ENCODE measurements at regions not wholly inside any gene's neighbourhood (a gene's known extent, or its start where the extent isn't known, plus 50 kb on each side); places are given as distances from the start of the nearest gene placed in this dataset.
"Not testable (repeated sequence)": the region's sequence is repeated elsewhere in the genome, so short reads cannot be mapped to it uniquely, and the experiment has no call there.

DNA sequence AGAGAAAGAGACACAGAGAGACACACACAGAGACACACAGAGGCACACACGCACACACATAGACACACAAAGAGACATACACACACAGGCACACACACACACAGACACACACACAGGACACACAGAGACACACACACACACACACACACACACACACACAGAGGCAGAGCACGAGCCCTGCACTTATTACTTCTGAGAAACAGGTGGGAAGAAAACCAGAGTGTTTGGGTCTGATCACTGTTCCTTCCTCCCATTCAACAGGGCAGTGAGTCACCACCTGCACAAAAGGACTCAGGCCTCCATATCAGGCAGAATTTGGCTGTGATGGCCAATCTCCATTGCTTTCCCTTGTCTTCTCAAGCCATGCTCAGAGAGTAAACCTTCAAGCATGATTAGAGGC lies 285.0 kb downstream of the ANAPC1 start:
- DNase-seq: not testable (repeated sequence)

DNA sequence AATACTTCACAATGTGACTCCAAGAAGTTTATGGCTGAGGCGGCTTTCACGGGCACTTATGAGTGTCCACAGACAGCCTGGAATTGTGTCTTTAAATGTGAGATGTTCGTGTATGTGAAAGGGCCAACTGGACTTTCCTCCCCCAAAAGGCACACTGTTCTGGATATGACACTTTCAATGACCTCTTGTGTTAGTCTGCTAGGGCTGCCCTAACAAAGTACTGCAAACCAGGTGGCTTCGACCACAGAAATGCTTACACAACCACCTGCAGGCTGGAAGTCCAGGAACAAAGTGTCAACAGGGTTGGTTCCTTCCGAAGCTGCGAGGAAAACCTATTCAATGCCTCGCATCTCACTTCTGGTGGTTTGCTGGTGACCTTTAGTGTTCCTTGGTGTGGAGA lies 281.7 kb downstream of the ANAPC1 start:
- not testable (repeated sequence) for DNase-seq

DNA sequence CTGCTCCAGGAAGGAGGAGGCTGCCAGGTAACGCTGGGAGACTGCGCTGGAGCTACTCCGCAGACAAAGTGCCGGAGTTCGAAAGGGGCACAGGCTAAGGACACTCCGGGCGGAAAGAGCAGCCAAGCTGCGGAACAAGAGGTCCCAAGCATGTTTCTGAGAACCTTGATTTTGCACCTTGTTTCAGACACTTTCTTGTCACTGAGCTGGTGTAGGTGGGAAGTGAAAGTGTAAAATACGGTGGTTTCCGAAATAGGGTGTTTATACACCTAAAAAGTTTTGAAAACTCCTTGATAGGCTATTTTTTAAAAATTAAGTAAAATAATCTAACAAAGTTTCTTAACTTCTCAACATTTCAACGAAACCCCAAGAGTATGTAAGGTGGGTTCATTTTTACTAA lies 278.2 kb downstream of the ANAPC1 start:
- DNase-seq: not testable (repeated sequence)

DNA sequence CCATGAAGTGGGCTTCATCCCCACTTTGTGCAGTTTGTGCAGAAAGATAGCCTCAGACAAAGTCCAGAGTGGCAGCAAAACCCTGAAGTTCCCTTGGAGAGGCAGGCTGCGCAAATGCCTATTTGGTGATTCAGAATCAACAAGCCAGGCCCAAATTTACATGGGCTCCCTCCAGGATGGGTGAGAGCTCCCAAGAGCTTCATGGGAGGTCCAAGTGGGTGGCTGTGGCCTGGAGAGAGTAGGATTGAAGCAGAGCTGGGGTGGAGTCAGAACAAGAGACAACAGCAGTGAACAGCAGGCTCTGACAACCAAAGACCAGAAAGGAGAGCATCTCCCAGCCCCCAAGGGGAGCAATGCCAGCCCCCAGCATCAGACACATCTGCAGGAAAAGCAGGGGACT lies 277.4 kb downstream of the ANAPC1 start:
- not testable (repeated sequence) for DNase-seq

DNA sequence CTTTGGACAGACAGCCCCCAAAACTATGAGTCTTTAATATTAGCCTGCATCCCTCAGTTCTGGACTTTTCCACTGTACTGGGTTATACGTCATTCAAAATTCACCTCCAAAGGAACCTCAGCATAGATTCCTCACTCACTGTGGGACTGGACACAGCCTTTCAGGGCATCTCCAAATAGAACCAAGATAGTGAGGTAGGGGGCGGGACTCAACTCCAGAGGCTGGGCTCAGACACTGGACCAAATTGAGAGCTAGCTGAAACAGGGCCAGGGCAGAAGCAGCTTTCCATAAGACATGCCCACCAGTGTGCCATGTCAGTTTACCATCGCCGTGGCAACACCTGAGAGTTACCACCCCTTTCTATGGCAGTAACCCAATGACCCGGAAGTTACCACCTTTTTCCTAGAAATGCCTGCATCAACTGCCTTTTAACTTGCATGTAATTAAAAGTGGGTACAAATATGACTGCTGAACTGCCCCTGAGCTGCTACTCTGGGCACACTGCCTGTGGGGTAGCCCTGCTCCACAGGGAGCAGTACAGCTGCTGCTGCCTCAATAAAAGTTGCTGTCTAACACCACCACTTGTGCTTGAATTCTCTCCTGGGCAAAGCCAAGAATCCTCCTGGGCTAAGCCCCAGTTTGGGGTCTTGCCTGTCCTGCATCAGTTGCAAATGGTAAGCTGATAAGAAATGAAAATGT lies 274.7 kb downstream of the ANAPC1 start:
- not testable (repeated sequence) for DNase-seq

DNA sequence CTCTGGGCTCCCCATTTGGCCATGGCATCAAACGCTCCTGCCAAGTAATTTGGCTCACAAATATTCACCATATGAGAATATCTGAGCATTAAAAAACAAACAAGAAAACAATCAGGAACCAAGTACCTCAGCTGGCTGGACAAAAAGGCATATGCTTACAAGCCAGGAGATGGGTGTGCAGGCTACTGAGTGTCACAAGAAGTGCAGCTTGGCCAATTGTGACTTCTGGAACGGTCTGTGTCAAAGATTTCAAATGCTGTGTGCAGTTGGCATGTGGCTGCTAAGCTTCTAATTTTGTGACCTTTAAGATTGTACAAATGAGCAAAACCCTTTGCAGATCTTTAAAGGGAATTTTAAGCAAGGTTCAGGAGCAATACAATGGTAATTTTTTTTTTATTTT lies 274.0 kb downstream of the ANAPC1 start:
- not testable (repeated sequence) for DNase-seq

DNA sequence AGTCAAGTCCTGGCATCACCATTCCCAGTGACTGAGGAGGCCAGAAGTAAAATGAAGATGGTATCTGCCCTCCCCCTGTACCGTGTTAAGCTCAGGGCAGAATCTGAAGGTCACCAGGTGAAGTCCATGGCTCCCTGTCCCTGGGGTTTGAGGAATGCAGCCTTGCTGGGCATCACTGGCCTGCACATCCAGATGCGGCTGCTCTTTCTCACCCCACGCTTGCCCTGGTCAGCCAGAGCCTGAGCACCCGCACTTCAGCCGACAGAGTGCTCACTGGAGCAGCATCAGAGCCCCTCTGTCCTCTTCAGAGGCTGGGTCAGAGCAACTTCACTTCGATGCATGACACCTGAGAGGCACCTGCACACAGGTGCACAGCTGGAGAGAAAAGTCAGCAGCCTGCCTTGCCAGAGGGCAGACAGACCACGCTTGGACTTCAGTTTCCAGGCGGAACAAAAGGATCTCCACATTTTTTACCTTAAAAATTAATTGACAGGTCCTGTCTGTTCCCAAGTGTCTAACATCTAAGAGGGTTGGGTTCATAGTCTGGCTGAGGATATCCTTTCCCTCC lies 267.3 kb downstream of the ANAPC1 start:
- no peak for DNase-seq

DNA sequence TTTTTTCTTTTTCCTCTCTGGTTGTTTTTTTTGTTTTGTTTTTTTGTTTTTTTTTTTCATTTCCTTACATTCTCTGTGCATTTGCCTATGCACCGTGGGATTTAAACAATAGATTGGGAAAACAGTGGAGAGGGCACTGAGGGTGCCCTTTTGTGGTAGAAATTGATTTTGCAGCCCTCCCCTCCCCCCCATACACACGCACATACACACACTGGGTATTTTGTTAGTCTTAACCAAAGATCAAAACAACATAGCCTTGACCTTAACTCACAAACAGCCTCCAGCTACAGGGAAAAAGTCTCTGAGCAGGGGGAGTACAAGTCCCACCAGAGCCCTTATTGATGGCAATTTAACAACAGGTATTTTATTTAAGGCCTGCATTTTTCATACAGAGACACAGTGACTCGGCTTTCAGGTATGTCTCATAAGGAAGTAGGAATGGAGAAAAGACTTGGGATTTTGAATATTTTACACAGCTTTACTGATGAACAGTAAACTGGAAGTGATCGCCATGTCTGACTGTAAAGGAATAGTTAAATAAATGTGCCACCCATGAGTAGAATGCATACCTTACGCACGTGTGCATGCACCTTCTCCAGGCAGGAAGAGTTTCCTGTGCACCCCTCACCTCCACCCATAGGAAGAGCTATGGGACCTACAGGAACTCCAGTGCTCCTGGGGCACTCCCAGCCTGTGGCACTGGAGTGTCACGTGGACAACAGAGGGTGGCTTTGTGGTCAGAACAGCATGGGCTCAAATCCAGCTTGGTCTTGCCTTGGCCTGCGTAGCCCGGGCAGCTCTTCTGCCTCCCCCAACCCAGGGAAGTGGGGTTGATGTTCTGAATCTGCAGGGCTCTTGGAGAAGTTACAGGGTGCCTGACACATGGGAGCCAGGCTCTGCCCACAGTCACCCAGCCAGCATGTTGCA lies 266.4 kb downstream of the ANAPC1 start:
- no peak for DNase-seq

DNA sequence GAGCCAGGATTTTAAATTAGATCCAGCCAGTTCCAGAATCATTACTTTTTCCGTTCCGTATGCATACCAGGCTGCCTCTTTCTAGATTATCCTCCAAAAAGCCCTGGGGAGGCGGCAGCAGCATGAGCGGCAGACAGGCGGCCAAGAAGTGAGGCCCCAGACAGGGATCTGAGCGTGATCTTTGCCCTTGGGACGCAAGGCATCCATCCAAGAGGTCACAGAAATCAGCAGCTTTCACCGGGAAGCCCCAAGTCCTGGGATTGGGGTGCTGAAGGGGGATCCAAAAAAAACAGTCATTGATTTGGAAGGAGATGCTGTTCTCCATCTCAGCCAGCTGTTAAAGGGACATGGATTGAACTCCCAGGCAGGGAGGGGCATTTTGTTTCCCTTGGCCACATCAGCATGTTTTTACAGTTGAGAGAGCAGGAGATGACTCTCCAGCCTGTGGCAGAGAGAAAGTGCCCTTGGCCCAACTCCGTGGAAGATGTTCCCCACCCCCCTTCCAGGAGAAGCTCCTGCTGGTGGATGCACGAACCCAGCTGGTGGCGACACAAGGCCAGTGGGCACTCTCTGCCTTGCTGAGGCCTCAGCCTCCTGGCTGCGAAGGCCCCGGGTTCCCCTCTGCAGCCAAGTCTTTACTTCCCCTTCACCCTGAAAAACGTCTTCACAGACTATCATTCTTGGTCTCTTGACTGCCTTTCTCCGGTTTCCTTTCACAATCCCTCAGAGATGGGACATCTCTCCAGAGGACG lies 265.6 kb downstream of the ANAPC1 start:
- no peak for DNase-seq

DNA sequence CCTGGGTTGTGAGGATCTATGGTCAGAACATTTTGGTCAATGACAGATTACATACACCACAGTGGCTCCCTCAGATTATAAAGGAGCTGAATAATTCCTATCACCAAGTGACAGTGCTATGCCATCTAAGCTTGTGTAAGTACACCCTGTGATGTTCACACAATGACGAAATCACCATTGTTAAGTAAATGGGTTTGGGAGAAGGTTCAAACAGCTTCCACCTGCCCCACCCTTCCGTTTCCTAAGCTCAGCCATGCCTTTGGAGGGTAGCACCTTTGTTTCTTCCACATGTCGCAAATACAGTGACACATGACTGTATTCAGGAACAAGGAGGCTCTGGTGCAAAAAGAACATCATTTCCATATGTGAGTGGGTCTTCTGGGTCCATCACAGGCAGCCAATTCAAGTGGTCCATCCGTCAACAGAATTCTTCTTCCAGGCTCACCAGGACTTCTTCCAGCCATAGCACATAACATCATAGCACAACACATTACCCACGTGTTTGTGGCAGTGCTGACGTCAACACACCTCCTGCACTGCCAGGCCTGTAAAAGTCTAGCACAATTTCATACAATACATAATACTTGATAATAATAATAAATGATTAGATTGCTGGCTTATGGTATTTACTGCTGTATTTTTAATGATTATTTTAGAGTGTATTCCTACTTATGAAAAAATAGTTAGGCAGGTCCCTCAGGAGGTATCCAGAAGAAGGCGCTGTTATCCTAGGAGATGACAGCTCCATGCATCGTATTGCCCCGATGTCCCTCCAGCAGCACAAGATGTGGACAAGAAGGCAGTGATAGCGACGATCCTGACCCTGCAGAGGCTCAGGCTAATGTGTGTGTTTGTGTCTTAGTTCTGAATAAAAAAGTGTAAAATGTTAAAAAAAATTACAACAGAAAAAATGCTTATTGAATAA lies 264.8 kb downstream of the ANAPC1 start:
- DNase-seq: no peak

DNA sequence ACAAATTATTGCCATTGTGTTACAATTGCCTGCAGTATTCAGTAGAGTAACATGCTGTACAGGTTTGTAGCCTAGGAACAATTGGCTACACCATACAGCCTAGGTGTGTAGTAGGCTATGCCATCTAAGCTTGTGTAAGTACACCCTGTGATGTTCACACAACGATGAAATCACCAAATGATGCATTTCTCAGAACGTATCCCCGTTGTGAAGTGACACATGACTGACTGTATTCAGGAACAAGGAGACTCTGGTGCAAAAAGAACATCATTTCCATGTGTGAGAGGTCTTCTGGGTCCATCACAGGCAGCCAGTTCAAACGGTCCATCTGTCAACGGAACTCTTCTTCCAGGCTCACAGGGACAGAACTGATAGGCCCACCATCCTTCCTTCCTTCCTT lies 263.7 kb downstream of the ANAPC1 start:
- DNase-seq: no peak

DNA sequence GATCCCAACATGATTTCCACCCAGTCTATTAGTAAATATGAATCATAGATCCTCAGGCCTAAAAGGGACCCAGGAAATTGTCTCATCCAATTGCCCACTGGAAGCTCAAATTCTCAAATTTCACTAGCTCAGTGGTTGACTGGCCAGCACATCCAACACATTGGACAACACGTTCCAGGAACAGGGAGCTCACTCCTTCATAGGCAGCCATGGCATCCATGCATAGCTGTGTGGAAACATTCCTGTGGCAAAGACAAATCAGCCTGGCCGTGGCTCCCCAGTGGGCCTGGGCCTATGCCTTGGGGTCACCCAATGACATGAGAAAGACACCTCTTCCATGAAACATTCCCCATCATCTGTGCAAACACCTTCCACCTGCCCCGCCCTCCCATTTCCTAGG lies 261.1 kb downstream of the ANAPC1 start:
- DNase-seq: no peak

DNA sequence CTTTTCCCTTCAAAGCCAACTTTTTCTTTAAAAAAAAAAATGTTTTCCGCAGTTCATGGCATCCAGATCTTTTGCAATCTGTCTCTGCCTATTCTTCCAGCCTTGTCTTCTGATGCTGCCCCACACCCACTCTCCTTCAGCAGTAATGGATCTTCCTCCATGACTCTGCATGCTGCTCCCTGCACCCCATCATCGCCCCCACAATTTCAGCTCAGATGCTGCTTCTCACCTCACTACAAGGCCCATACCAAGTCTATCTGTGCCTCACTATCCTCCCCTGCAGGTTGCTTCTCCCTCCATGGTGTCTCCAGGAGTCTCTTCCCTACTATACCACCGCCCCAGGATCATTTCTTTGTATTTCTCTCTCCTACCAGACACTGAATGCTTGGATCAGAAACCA lies 260.6 kb downstream of the ANAPC1 start:
- no peak for DNase-seq

DNA sequence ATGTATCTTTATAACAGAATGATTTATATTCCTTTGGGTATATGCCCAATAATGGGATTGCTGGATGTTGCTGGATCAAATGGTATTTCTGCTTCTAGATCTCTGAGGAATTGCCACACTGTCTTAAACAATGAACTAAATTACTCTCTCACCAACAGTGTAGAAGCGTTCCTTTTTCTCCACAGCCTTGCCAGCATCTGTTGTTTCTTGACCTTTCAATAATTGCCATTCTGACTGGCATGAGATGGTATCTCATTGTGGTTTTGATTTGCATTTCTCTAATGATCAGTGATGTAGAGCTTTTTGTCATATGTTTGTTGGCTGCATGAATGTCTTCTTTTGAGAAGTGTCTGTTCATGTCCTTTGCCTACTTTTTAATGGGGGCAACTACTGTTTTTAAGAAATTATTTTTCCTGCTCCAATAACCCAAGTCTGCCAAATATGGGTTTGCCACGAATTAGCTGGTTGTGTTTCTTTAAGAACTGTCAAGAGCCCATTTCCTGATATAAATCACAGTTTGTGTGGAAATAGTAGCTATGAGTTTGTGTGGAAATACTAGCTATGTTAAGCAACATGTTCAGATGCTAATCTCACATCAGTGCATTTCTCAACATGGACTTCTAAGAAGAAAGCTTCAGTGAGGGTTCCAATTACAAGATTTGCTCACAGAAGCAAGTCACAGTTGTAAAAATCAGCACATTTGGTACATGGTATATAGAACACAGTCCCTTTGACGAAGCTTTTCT lies 259.4 kb downstream of the ANAPC1 start:
- DNase-seq: no peak

DNA sequence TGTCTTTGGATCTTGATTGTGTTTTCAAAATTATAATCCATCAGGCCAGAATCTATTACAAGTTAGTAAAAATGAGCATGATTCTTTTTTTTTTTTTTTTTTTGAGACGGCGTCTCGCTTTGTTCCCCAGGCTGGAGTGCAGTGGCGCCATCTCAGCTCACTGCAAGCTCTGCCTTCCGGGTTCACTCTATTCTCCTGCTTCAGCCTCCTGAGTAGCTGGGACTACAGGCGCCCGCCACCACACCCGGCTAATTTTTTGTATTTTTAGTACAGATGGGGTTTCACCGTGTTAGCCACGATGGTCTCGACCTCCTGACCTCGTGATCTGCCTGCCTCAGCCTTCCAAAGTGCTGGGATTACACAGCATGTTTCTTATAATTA lies 258.8 kb downstream of the ANAPC1 start:
- DNase-seq: not testable (repeated sequence)

DNA sequence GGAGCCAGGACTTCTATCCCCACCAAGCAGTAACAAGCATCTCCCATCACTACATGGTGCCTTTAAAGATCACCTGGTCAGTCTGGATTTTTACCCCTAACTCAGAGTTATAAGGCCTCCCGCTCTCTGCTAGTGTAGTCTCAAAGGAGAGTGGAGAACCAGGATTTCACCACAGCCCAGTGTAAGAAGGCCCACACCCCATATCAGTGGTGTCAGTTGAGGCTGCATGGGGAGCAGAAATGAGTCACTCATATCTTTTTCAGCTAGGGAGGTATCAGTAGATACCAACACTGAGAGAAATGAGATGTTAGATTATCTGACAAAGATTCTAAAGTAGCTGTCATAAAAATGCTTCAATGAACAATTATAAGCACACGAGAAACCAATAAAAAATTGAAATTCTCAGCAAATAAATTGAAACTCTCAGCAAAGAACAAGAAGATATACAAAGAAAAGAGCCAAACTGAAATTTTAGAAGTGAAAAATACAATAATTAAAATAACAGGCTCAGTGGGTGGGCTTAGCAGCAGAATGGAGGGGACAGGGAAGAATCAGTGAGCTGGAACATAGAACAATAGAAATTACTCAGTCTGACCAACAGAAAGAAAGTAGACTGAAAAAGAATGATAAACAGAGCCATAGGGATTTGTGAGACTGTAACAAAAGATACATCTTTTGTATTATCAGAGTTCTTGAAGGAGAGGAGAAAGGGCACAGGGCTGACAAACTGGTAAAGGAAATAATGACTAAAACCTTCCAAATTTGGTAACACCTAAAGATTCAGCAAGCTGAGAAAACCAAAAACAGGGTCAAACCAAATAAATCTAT lies 257.7 kb downstream of the ANAPC1 start:
- no peak for DNase-seq

DNA sequence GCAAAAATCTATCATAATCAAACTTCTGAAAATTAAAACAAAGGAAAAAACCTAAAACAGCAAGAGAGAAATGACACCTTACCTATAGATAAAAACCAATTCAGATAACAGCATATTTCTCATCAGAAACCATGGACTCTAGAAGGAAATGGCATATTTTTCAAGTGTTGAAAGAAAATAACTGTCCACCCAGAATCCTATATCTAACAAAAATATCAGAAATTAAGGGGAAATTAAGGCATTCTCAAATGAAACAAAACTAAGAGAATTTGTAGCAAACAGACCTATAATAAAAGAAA lies 257.2 kb downstream of the ANAPC1 start:
- no peak for DNase-seq

DNA sequence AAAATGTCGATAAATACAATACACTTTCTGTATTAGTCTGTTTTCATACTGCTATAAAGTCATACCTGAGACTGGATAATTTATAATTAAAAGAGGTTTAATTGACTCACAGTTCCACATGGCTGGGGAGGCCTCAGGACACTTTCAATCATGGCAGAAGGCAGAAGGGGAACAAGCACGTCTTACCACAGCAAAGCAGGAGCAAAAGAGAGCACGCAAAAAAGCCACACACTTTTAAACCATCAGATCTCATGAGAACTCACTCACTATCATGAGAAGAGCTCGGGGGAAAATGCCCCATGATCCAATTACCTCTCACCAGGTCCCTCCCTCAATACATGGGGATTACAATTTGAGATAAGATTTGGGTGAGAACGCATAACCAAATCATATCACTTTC lies 256.7 kb downstream of the ANAPC1 start:
- no peak for DNase-seq

DNA sequence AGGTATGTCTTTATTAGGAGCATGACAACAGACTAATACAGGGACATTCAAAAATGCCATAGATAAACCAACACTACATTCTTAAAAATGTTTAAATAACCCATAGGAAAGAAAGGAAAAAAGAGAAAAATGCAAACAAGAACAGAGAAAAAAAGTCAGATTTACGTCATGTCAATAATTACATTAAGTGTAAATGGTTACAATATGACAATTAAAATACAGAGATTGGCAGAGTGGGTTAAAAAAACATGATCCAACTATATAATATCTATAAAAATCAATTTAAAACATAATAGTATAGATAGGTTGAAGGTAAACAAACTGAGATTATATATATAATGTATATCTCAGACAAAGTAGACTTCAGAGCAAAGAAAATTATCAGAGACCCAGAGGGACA lies 255.8 kb downstream of the ANAPC1 start:
- no peak for DNase-seq

DNA sequence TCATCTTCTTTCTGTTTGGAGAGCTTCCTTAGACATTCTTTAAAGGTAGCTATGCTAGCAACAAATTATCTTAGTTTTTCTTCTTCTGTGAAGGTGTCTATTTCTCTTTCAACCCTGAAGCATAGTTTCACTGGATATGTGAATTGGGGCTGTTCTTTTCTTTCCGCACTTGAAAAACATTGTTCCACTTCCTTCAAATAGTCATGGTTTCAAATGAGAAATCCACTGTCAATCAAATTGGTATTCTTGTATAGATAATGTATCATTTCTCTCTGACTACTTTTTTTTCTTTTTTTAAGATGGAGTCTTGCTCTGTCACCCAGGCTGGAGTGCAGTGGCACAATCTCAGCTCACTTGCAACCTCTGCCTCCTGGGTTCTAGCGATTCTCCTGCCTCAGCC lies 254.0 kb downstream of the ANAPC1 start:
- DNase-seq: no peak

DNA sequence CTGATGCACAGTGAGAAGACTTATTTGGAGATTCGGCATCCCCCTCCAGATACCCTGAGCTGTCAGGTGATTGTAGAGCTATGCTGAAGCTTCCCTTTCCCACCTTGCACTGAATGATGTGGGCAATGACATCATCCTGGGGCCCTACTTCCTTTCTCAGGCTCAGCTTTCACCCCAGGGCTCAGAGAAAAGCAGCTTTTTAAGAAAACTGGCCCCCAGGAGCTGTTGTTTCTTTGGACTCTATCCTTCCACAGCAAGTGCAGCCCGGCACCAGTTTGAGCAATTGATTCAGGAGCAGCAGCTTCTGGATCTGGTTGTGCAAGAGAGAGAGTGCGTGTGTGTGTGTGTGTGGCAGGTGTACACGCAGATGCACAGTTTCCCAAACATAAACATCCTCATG lies 251.3 kb downstream of the ANAPC1 start:
- DNase-seq: no peak
